ENCODE measurements at regions not wholly inside any gene's neighbourhood (a gene's known extent, or its start where the extent isn't known, plus 50 kb on each side); places are given as distances from the start of the nearest gene placed in this dataset.

DNA sequence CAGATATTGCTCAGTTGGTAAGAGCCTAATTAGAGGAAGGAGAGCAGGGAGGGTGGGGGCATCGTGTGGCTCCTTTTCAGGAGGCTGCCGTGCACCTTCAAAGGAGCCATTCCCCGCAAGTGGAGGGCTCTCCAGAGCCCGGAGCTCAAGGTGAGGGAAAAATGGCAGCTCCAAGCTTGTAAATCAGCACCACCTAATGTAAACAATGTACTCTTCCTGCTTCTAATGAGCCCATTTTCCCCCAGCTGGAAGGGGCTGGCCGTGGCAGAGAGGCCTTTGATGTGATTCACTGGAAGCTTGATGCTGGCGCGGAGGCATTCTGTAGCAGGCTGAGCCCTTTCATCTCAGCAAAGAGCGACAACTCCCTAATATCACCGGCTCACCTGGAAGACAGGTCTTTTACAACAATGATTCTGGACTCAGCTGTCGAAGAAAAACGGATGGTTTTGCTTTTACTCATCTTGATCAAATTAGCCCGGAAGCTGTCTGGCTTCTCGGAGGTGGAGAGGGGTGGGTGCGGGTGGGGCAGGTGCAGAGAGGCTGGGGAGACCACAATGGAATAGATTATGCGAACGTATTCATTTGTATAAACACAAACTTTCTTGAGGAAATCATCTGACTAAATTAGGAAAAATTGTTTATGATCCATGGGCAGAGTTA is 112.5 kb downstream of the RRAGC start:
- no peak overlapping the region for H3K27ac ChIP-seq
- H3K27me3 ChIP-seq (replicated peaks; ENCODE audit: insufficient read depth), result no peaks in the 10 kb centered on the region
- H3K4me3 ChIP-seq, result no peak overlapping the region
- no peaks in the 10 kb centered on the region for H3K9me3 ChIP-seq
- DNase-seq (ENCODE audit: low spot score), result no peak
- TF ChIP-seq, protein P1, sequence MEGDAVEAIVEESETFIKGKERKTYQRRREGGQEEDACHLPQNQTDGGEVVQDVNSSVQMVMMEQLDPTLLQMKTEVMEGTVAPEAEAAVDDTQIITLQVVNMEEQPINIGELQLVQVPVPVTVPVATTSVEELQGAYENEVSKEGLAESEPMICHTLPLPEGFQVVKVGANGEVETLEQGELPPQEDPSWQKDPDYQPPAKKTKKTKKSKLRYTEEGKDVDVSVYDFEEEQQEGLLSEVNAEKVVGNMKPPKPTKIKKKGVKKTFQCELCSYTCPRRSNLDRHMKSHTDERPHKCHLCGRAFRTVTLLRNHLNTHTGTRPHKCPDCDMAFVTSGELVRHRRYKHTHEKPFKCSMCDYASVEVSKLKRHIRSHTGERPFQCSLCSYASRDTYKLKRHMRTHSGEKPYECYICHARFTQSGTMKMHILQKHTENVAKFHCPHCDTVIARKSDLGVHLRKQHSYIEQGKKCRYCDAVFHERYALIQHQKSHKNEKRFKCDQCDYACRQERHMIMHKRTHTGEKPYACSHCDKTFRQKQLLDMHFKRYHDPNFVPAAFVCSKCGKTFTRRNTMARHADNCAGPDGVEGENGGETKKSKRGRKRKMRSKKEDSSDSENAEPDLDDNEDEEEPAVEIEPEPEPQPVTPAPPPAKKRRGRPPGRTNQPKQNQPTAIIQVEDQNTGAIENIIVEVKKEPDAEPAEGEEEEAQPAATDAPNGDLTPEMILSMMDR (IDR thresholded peaks at IDR 0.05), result no peak
- ATAC-seq (ENCODE audit: insufficient number of reproducible peaks, low FRiP score, low read depth), result no peak
- H3K4me1 ChIP-seq (ENCODE audit: control insufficient read depth in 1 of 2, low read depth in 2 of 2), result no peaks in the 10 kb centered on the region
- no peaks in the 10 kb centered on the region for H3K36me3 ChIP-seq

DNA sequence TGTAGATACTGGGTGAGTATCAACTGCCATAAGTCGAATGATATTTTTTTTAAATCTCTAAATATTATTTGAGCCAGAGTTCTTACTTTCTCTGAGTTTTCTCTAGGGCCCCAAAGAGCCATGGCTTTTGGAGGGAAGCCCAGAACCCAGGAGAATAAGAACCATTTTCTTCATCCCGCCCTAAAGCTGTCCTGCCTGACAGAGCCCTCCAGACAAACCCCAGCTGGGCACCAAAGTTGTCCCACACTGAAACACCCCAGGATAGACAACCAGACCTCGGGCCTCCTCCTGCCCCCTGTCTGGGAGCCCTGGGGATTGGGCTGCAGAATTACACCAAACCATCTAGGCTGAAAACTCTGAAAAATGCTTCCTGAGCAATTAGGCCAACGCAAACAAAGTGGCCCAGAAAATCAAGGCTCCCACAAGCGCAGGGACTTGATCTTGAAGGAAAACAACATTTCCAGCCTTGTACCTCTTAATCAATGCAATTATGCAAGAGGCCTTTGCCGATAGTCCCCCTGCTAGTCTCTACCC is 113.1 kb downstream of the RRAGC start:
- H3K27ac ChIP-seq, result no peak overlapping the region
- TF ChIP-seq, protein P1 (IDR thresholded peaks at IDR 0.05), result no peak
- no peak for ATAC-seq (ENCODE audit: insufficient number of reproducible peaks, low FRiP score, low read depth)
- no peaks in the 10 kb centered on the region for H3K36me3 ChIP-seq
- no peaks in the 10 kb centered on the region for H3K4me1 ChIP-seq (ENCODE audit: control insufficient read depth in 1 of 2, low read depth in 2 of 2)
- no peak for DNase-seq (ENCODE audit: low spot score)
- no peaks in the 10 kb centered on the region for H3K27me3 ChIP-seq (replicated peaks; ENCODE audit: insufficient read depth)
- no peaks in the 10 kb centered on the region for H3K9me3 ChIP-seq
- H3K4me3 ChIP-seq, result no peak overlapping the region

DNA sequence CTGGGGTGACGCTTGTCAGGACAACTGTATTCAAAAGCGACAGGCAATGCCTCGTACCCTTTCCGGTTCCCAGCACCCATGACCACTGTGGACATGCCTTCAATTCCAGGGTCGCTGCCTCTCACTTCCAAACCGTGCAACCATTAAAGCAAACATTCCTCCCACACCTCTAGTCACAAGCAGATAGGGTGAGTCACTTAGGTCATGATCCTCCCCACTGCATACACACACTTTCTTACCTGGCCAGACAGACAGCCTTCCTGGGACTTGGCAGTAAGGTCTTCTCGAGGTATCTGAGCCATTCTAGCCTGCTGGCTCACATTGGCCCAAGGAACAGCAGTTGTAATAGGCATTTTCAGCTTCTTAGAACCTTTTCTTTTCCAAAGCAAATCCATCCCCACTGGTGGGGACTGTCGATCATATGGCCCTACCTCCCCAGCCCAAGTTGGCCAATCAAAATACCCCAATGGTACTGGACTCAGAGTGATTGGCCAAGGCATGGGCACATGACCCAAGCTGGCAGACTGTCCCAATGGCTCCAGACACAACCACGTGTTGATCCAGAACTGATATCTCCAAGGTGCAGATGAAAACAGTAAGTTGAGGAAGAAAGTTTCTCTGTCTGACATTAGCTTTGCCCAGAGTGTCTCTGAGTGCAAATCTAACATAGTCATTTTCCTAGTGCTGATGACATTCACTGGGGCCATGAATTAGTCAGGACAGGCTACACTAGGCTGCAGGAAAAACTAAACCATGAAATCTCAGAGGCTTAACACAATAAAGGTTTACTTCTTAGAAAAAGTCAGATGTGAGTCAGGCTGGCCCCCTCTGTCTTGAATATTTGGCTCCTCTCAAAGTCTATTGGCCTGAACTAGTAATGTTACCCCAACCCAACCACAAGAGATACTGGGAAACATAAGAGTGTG is 113.8 kb downstream of the RRAGC start:
- no peak for DNase-seq (ENCODE audit: low spot score)

DNA sequence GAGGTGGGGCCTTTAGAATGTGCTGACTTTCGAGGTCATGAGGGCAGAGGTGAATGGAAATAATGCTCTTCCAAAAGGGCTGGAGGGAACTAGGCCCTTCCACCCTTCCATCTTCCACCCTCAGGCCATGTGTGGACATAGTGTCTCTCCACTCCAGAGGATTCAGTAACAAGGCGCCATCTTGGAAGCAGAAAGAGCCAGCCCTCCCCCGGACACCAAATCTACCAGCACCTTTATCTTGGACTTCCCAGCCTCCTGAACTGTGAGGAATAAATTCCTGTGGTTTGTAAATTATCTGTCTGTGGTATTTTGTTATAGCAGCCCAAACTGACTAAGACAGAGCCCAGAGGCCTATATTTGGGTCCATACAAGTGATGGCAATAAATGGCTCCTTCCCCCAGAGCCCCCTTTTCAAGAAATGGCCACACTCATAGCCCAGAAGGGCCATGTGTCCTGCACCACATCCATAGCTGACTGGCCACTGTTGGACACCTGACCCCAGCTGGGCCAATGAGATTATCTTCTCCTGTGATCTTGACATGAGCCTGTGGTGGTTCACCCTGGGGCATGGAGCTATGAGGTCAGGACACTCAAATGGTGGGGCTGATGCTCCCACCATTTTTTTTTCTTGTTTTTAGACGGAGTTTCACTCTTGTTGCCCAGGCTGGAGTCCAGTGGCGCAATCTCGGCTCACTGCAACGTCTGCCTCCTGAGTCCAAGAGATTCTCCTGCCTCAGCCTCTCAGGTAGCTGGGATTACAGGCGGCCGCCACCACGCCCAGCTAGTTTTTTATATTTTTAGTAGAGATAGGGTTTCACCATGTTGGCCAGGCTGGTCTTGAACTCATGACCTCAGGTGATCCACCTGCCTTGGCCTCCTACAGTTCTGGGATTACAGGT is 114.9 kb downstream of the RRAGC start:
- Histone ChIP-seq H3K27ac (no peak overlapping the region), H3K4me1 (ENCODE audit: control insufficient read depth in 1 of 2, low read depth in 2 of 2) (no peaks in the 10 kb centered on the region), H3K4me3 (no peak overlapping the region), H3K36me3 (no peaks in the 10 kb centered on the region), H3K27me3 (replicated peaks; ENCODE audit: insufficient read depth) (no peaks in the 10 kb centered on the region), H3K9me3 (no peaks in the 10 kb centered on the region)
- DNase-seq (ENCODE audit: low spot score), result no peak
- no peak for ATAC-seq (ENCODE audit: insufficient number of reproducible peaks, low FRiP score, low read depth)
- TF ChIP-seq, protein P1 (IDR thresholded peaks at IDR 0.05), result no peak

More for the DNA sequence above, 113.8 kb downstream of the RRAGC start:
- Histone ChIP-seq H3K36me3 (no peaks in the 10 kb centered on the region), H3K4me3 (no peak overlapping the region), H3K9me3 (no peaks in the 10 kb centered on the region), H3K27ac (no peak overlapping the region), H3K27me3 (replicated peaks; ENCODE audit: insufficient read depth) (no peaks in the 10 kb centered on the region), H3K4me1 (ENCODE audit: control insufficient read depth in 1 of 2, low read depth in 2 of 2) (no peaks in the 10 kb centered on the region)
- ATAC-seq (ENCODE audit: insufficient number of reproducible peaks, low FRiP score, low read depth), result no peak
- TF ChIP-seq, protein P1 (IDR thresholded peaks at IDR 0.05), result no peak

Data from thoracic aorta (tissue), 2 donors.